H9 (cell line): ENCODE measurements at regions not wholly inside any gene's neighbourhood (a gene's known extent, or its start where the extent isn't known, plus 50 kb on each side); places are given as distances from the start of the nearest gene placed in this dataset.

Experiments used
- DNase-seq: peaks from one replicate; pipeline ENCODE4 v3.0.0-alpha.2; 2017
- H2AFZ ChIP-seq: one replicate; pipeline ENCODE4 v1.6.1; 2013; ENCODE audit warnings: mild to moderate bottlenecking, low read length, control low read depth, moderate library complexity
- H2AK5ac ChIP-seq: 2 replicates; pipeline ENCODE4 v1.6.1; 2013; ENCODE audit warnings: low read length, control low read depth, mixed read lengths; ENCODE audit not compliant: insufficient read length
- H2BK120ac ChIP-seq: one replicate; pipeline ENCODE4 v1.6.1; 2013; ENCODE audit warnings: low read depth, mild to moderate bottlenecking, low read length, control low read depth, inconsistent platforms; ENCODE audit not compliant: poor library complexity, severe bottlenecking
- H2BK12ac ChIP-seq: 2 replicates; pipeline ENCODE4 v1.6.1; 2013; ENCODE audit warnings: low read length, control low read depth, mixed read lengths, low read depth; ENCODE audit not compliant: insufficient read length
- H2BK15ac ChIP-seq: 2 replicates; pipeline ENCODE4 v1.6.1; 2013; ENCODE audit warnings: low read depth, low read length, control low read depth
- H2BK20ac ChIP-seq: one replicate; pipeline ENCODE4 v1.6.1; 2013; ENCODE audit warnings: low read depth, mild to moderate bottlenecking, low read length, control low read depth, inconsistent platforms; ENCODE audit not compliant: poor library complexity, severe bottlenecking
- H2BK5ac ChIP-seq: 2 replicates; pipeline ENCODE4 v1.6.1; 2013; ENCODE audit warnings: low read length, control low read depth, mixed read lengths; ENCODE audit not compliant: insufficient read length
- H3K14ac ChIP-seq: 2 replicates; pipeline ENCODE4 v1.6.1; 2013; ENCODE audit warnings: low read length, control low read depth; ENCODE audit not compliant: insufficient read depth
- H3K18ac ChIP-seq: 2 replicates; pipeline ENCODE4 v1.6.1; 2013; ENCODE audit warnings: low read depth, mild to moderate bottlenecking, mixed read lengths, low read length, control low read depth; ENCODE audit not compliant: insufficient read length
- H3K23ac ChIP-seq: 2 replicates; pipeline ENCODE4 v1.6.1; 2013; ENCODE audit warnings: low read length, control low read depth, mixed read lengths, low read depth; ENCODE audit not compliant: insufficient read length
- H3K23me2 ChIP-seq: 2 replicates; pipeline ENCODE4 v1.6.1; 2013; ENCODE audit warnings: low read depth, mild to moderate bottlenecking, mixed read lengths, low read length, control low read depth; ENCODE audit not compliant: insufficient read length, poor library complexity, severe bottlenecking
- H3K27ac ChIP-seq: 2 replicates; pipeline ENCODE4 v1.5.1; 2013; ENCODE audit warnings: low read length, control low read depth, mixed read lengths, low read depth; ENCODE audit not compliant: insufficient read length
- H3K27me3 ChIP-seq: 2 replicates; pipeline ENCODE4 v1.6.1; 2013; ENCODE audit warnings: low read length, control low read depth, inconsistent platforms; ENCODE audit not compliant: insufficient read depth
- H3K4ac ChIP-seq: 2 replicates; pipeline ENCODE4 v1.6.1; 2013; ENCODE audit warnings: low read depth, mild to moderate bottlenecking, control low read depth, inconsistent platforms, low read length, moderate library complexity
- H3K4me1 ChIP-seq: 2 replicates; pipeline ENCODE4 v1.6.1; 2013; ENCODE audit warnings: low read length, control low read depth, inconsistent platforms; ENCODE audit not compliant: insufficient read depth
- H3K4me2 ChIP-seq: 2 replicates; pipeline ENCODE4 v1.6.1; 2013; ENCODE audit warnings: low read length, control low read depth, mixed read lengths; ENCODE audit not compliant: insufficient read length, insufficient read depth
- H3K56ac ChIP-seq: 2 replicates; pipeline ENCODE4 v1.6.1; 2013; ENCODE audit warnings: low read depth, mild to moderate bottlenecking, mixed read lengths, low read length, control low read depth; ENCODE audit not compliant: insufficient read length
- H3K79me1 ChIP-seq: 2 replicates; pipeline ENCODE4 v1.6.1; 2013; ENCODE audit warnings: low read depth, mild to moderate bottlenecking, moderate library complexity, low read length, control low read depth, inconsistent platforms; ENCODE audit not compliant: insufficient read depth, poor library complexity, severe bottlenecking
- H3K79me2 ChIP-seq: 2 replicates; pipeline ENCODE4 v1.6.1; 2013; ENCODE audit warnings: low read length, control low read depth, inconsistent platforms; ENCODE audit not compliant: insufficient read depth
- H3K9ac ChIP-seq: 2 replicates; pipeline ENCODE4 v1.6.1; 2013; ENCODE audit warnings: low read length, control low read depth, mixed read lengths; ENCODE audit not compliant: insufficient read length; ENCODE audit errors: extremely low read depth
- H3K9me3 ChIP-seq: one replicate; pipeline ENCODE4 v1.6.1; 2013; ENCODE audit warnings: low read depth, low read length, inconsistent platforms; ENCODE audit not compliant: control insufficient read depth
- H3T11ph ChIP-seq: one replicate; pipeline ENCODE4 v1.6.1; 2013; ENCODE audit warnings: mild to moderate bottlenecking, low read length, control low read depth, inconsistent platforms
- H4K20me1 ChIP-seq: one replicate; pipeline ENCODE4 v1.6.1; 2013; ENCODE audit not compliant: control insufficient read depth, insufficient read length, insufficient read depth
- H4K5ac ChIP-seq: 2 replicates; pipeline ENCODE4 v1.6.1; 2013; ENCODE audit warnings: low read depth, mild to moderate bottlenecking, mixed read lengths, low read length, control low read depth; ENCODE audit not compliant: insufficient read length
- H4K8ac ChIP-seq: replicated peaks from 2 replicates; pipeline ENCODE4 v1.6.1; 2013; ENCODE audit warnings: low read length, control low read depth, mixed read lengths, low read depth; ENCODE audit not compliant: insufficient read length
- H4K91ac ChIP-seq: 2 replicates; pipeline ENCODE4 v1.6.1; 2013; ENCODE audit warnings: low read depth, mild to moderate bottlenecking, moderate library complexity, mixed read lengths, low read length, control low read depth; ENCODE audit not compliant: insufficient read length
- H3K27ac Mint-ChIP-seq, 3 experiments: 2 replicates in 2 of 3; 3 replicates in 1 of 3; pipeline ENCODE4 v1.8.0; 2020 to 2021; ENCODE audit warnings: mixed read lengths in 3 of 3, mild to moderate bottlenecking in 1 of 3, moderate library complexity in 1 of 3
- H3K27me3 Mint-ChIP-seq: 2 replicates; pipeline ENCODE4 v1.8.0; 2021; ENCODE audit warnings: low read depth, mild to moderate bottlenecking, moderate library complexity, mixed read lengths
- H3K36me3 Mint-ChIP-seq, 3 experiments: 2 replicates in 2 of 3; 3 replicates in 1 of 3; pipeline ENCODE4 v1.8.0; 2020 to 2021; ENCODE audit warnings: low read depth in 3 of 3, mixed read lengths in 3 of 3; ENCODE audit not compliant: insufficient read depth in 1 of 3
- H3K4me1 Mint-ChIP-seq, 2 experiments: 2 replicates each; pipeline ENCODE4 v1.8.0; 2020; ENCODE audit warnings: mixed read lengths in 2 of 2
- H3K4me3 Mint-ChIP-seq, 2 experiments: 2 replicates in 1 of 2; 3 replicates in 1 of 2; pipeline ENCODE4 v1.8.0; 2020 to 2021; ENCODE audit warnings: mild to moderate bottlenecking in 2 of 2, mixed read lengths in 2 of 2, moderate library complexity in 1 of 2
- H3K9me3 Mint-ChIP-seq, 2 experiments: 2 replicates in 1 of 2; 3 replicates in 1 of 2; pipeline ENCODE4 v1.8.0; 2020; ENCODE audit warnings: mild to moderate bottlenecking in 2 of 2, mixed read lengths in 2 of 2, moderate library complexity in 1 of 2
- CTCF ChIP-seq: fragments of 200-600 bp; sonication (generic); conservative IDR thresholded peaks from 3 replicates; pipeline ENCODE4 v1.8.0; 2021; ENCODE audit warnings: antibody characterized with exemption, mild to moderate bottlenecking
- WGBS: extraction: QIAGEN DNeasy Blood & Tissue Kit; methylation state at CpG from one replicate; pipeline ENCODE4 v1.1.7; 2013; ENCODE audit warnings: missing lambda C conversion rate, low lambda C conversion rate, mixed read lengths; ENCODE audit not compliant: insufficient read length; ENCODE audit errors: extremely low coverage; 5-methylcytosine and 5-hydroxymethylcytosine counted together

GRCh38 chr3:65128346-65128745 lies 440.5 kb upstream of the ADAMTS9 start:
- Histone ChIP-seq H3K79me2 (no peaks in the 10 kb centered on the region), H3K23me2 (no peaks in the 10 kb centered on the region), H3K4me2 (no peak overlapping the region), H3K18ac (no peak overlapping the region), H3K27me3 (no peaks in the 10 kb centered on the region), H3K4me1 (peaks cover 2% of the 10 kb centered on the region; the same call in 1 of the 2 replicates), H4K5ac (no peak overlapping the region), H2BK12ac (no peak overlapping the region), H3K79me1 (no peaks in the 10 kb centered on the region), H3K9me3 (no peaks in the 10 kb centered on the region), H4K20me1 (no peaks in the 10 kb centered on the region), H3K4ac (no peak overlapping the region), H2AFZ (no peak overlapping the region), H2BK120ac (no peak overlapping the region), H4K8ac (no peak overlapping the region), H2AK5ac (no peak overlapping the region), H3T11ph (no peak overlapping the region), H2BK5ac (no peak overlapping the region), H3K56ac (no peak overlapping the region), H4K91ac (no peak overlapping the region), H3K9ac (no peak overlapping the region), H3K14ac (no peak overlapping the region), H3K27ac (no peak overlapping the region), H2BK20ac (no peak overlapping the region), H2BK15ac (no peak overlapping the region), H3K23ac (no peak overlapping the region)
- Mint-ChIP-seq H3K9me3 (no peaks in the 10 kb centered on the region; a peak in 2 of 5 replicates), H3K27me3 (peaks cover 3% of the 10 kb centered on the region), H3K27ac (no peak overlapping the region), H3K36me3 (no peaks in the 10 kb centered on the region; a peak in 1 of 7 replicates), H3K4me3 (no peak overlapping the region), H3K4me1 (no peaks in the 10 kb centered on the region)
- WGBS, result no CpG with 5 or more reads among the region's 6 CpGs
- no peak for TF ChIP-seq CTCF
- DNase-seq, result no peak
